ENCODE measurements at regions not wholly inside any gene's neighbourhood (a gene's known extent, or its start where the extent isn't known, plus 50 kb on each side); places are given as distances from the start of the nearest gene placed in this dataset.

DNA sequence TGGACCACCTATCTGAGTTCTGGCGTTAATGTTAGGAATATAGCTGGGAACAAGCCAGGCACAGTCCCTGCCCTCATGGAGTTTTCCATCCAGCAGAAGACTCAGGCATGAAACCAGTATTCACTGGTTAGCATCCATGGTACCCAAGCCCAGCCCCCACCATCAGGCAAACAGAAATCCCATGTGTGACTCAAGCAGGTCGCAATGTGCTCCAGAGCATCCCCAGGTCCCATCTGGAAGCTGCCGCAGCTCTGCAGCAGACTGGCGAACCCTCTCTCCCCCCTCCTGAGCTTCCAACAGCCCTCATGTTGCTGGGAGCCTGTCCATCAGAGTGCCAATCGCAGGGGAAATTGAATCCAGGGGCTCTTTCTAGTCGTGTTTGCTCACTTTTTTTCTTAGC is 174.2 kb downstream of the RRAGC start:
- no peak for TF ChIP-seq CBFB (CRISPR knock-in tag; IDR thresholded peaks at IDR 0.05)
- no peak for TF ChIP-seq ZNF830 (CRISPR knock-in tag; IDR thresholded peaks at IDR 0.05)

All from K562 (cell line).